Neural progenitor cell (in vitro differentiated cells): ENCODE measurements at regions not wholly inside any gene's neighbourhood (a gene's known extent, or its start where the extent isn't known, plus 50 kb on each side); places are given as distances from the start of the nearest gene placed in this dataset.

Experiments
- EZH2 ChIP-seq: fragments of 200-600 bp; sonication (generic); IDR thresholded peaks from 2 replicates; pipeline ENCODE4 v1.6.1; 2017; ENCODE audit warnings: antibody characterized with exemption, mild to moderate bottlenecking, moderate library complexity
- TF ChIP-seq, protein P1 (sequence below): fragments of 200-600 bp; sonication (generic); IDR thresholded peaks from 2 replicates; pipeline ENCODE4 v1.5.1; 2017; ENCODE audit warnings: antibody characterized with exemption, mild to moderate bottlenecking

- TF ChIP-seq, protein P1, sequence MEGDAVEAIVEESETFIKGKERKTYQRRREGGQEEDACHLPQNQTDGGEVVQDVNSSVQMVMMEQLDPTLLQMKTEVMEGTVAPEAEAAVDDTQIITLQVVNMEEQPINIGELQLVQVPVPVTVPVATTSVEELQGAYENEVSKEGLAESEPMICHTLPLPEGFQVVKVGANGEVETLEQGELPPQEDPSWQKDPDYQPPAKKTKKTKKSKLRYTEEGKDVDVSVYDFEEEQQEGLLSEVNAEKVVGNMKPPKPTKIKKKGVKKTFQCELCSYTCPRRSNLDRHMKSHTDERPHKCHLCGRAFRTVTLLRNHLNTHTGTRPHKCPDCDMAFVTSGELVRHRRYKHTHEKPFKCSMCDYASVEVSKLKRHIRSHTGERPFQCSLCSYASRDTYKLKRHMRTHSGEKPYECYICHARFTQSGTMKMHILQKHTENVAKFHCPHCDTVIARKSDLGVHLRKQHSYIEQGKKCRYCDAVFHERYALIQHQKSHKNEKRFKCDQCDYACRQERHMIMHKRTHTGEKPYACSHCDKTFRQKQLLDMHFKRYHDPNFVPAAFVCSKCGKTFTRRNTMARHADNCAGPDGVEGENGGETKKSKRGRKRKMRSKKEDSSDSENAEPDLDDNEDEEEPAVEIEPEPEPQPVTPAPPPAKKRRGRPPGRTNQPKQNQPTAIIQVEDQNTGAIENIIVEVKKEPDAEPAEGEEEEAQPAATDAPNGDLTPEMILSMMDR, result no peak
- TF ChIP-seq EZH2, result no peak
These were observed 59.2 kb upstream of the PRIMA1 start for GRCh38 chr14:93847473-93847872.
